Fibroblast of lung (primary cell): ENCODE measurements at regions not wholly inside any gene's neighbourhood (a gene's known extent, or its start where the extent isn't known, plus 50 kb on each side); places are given as distances from the start of the nearest gene placed in this dataset.

Source experiments
- DNase-seq, 2 donors: peaks; one replicate each; pipeline versions ENCODE4 v3.0.0 to v3.0.0-alpha.2; 2010; ENCODE audit warnings: low read depth in 2 of 2
- H2AFZ ChIP-seq: 2 replicates; pipeline ENCODE4 v1.5.1; 2012; ENCODE audit warnings: low read length, control low read depth, inconsistent platforms
- H3K27ac ChIP-seq: 2 replicates; pipeline ENCODE4 v1.5.1; 2011; ENCODE audit warnings: low read length, control low read depth; ENCODE audit not compliant: insufficient read depth
- H3K27me3 ChIP-seq: 2 replicates; pipeline ENCODE4 v1.5.1; 2011; ENCODE audit warnings: mild to moderate bottlenecking, low read length; ENCODE audit not compliant: control insufficient read depth, insufficient read depth
- H3K36me3 ChIP-seq: 2 replicates; pipeline ENCODE4 v1.5.1; 2011; ENCODE audit warnings: low read length; ENCODE audit not compliant: control insufficient read depth, insufficient read depth
- H3K4me1 ChIP-seq: 2 replicates; pipeline ENCODE4 v1.5.1; 2011; ENCODE audit warnings: low read length; ENCODE audit not compliant: control insufficient read depth, insufficient read depth; ENCODE audit errors: extremely low read depth
- H3K4me2 ChIP-seq: 2 replicates; pipeline ENCODE4 v1.5.1; 2011; ENCODE audit warnings: low read length, control low read depth; ENCODE audit not compliant: insufficient read depth; ENCODE audit errors: extremely low read depth
- H3K4me3 ChIP-seq, 4 experiments: fragments of 200-600 bp in 1 of 4; sonication (generic) in 1 of 4; replicated peaks in 1 of 4; 2 replicates each; pipeline ENCODE4 v1.5.1; 2011 to 2016; ENCODE audit warnings: low read length in 4 of 4, low read depth in 3 of 4, mild to moderate bottlenecking in 3 of 4, control low read depth in 2 of 4, inconsistent platforms in 1 of 4, mixed read lengths in 1 of 4; ENCODE audit not compliant: insufficient read depth in 1 of 4; ENCODE audit errors: control extremely low read depth in 1 of 4
- H3K79me2 ChIP-seq: 2 replicates; pipeline ENCODE4 v1.5.1; 2012; ENCODE audit warnings: mild to moderate bottlenecking, low read length, inconsistent platforms; ENCODE audit not compliant: control insufficient read depth, insufficient read depth
- H3K9ac ChIP-seq: 2 replicates; pipeline ENCODE4 v1.5.1; 2011; ENCODE audit warnings: mild to moderate bottlenecking, low read length, control low read depth; ENCODE audit not compliant: insufficient read depth
- H3K9me3 ChIP-seq: 2 replicates; pipeline ENCODE4 v1.5.1; 2012; ENCODE audit warnings: low read depth, low read length; ENCODE audit not compliant: control insufficient read depth, insufficient read depth
- H4K20me1 ChIP-seq: 2 replicates; pipeline ENCODE4 v1.5.1; 2011; ENCODE audit warnings: low read length; ENCODE audit not compliant: control insufficient read depth, insufficient read depth; ENCODE audit errors: extremely low read depth
- EZH2 ChIP-seq: IDR thresholded peaks from 2 replicates; pipeline ENCODE4 v1.5.1; 2012; ENCODE audit warnings: low read length, control low read depth, mild to moderate bottlenecking; ENCODE audit errors: missing control alignments
- TF ChIP-seq, protein P1 (sequence below), 2 donors: IDR thresholded peaks in 1 of 2; conservative IDR thresholded peaks in 1 of 2; 1 replicate in 1 of 2; 2 replicates in 1 of 2; pipeline ENCODE4 v1.5.1; 2011 to 2012; ENCODE audit warnings: low read length in 2 of 2, control low read depth in 1 of 2, inconsistent platforms in 1 of 2, low read depth in 1 of 2, mild to moderate bottlenecking in 1 of 2

DNA sequence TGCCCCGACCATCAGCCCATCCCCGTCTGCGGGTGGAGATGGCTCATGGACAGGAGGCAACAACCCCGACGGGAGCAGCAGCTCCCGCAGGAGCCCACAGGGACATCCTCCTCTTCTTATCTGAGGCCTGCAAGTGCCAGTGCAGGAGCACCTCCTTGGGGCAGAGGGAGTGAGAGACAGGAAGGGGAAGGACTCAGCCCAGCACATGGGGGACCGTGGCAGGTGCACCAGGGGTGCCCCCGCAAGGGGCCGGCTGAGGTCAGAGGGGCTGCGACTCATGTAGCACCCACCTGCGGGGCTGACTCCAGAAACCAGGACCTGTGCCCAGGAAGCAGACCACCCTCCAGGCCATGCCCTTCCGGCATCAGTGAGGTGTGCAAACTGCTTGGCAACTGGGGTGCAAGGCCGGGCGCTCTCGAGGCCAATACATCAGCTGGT, 259.8 kb upstream of the ADAMTS16 start:
- Histone ChIP-seq H3K27ac (no peak overlapping the region), H3K9ac (no peak overlapping the region), H3K4me1 (no peaks in the 10 kb centered on the region), H2AFZ (no peak overlapping the region), H3K9me3 (no peaks in the 10 kb centered on the region), H4K20me1 (no peaks in the 10 kb centered on the region), H3K79me2 (no peaks in the 10 kb centered on the region), H3K36me3 (no peaks in the 10 kb centered on the region), H3K4me3 (no peak overlapping the region), H3K27me3 (no peaks in the 10 kb centered on the region), H3K4me2 (no peak overlapping the region)
- no peak for DNase-seq
- TF ChIP-seq EZH2: no peak
- TF ChIP-seq, protein P1, sequence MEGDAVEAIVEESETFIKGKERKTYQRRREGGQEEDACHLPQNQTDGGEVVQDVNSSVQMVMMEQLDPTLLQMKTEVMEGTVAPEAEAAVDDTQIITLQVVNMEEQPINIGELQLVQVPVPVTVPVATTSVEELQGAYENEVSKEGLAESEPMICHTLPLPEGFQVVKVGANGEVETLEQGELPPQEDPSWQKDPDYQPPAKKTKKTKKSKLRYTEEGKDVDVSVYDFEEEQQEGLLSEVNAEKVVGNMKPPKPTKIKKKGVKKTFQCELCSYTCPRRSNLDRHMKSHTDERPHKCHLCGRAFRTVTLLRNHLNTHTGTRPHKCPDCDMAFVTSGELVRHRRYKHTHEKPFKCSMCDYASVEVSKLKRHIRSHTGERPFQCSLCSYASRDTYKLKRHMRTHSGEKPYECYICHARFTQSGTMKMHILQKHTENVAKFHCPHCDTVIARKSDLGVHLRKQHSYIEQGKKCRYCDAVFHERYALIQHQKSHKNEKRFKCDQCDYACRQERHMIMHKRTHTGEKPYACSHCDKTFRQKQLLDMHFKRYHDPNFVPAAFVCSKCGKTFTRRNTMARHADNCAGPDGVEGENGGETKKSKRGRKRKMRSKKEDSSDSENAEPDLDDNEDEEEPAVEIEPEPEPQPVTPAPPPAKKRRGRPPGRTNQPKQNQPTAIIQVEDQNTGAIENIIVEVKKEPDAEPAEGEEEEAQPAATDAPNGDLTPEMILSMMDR (conservative IDR thresholded peaks at IDR 0.05 in 1 of 2, IDR thresholded peaks at IDR 0.05 in 1 of 2; ENCODE audit: low read depth in 1 of 2, low read length in 2 of 2): no peak

DNA sequence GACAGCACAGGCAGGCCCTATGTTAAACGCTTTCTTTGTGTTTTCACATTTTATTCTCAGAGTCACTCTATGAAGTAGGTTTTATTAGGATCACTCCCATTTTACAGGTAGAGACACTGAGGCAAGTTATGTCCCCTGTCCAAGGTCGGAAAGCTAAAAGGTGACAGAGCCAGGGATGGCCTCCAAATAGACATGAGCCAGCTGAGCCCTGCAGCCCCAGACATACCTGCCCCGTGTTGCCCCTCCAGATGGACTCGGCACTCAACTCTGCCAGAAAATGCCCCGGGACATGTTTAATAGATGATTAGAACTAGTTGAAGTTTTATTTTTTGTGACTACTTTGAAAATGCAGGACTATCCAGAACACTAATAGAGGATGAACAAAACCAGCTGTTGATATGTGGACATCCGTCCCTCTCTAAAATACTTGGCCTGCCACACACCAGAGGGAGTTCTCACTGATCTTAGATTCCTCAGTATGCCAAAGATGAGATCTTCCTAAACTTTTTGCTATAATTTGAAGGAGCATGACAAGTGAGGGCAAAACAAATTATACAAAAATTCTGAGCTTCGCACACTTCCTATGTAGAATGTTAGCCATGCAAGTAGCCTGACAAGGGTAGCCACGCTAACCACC, 258.6 kb upstream of the ADAMTS16 start:
- Histone ChIP-seq H3K27me3 (no peaks in the 10 kb centered on the region), H2AFZ (no peak overlapping the region), H3K4me3 (no peak overlapping the region), H4K20me1 (no peaks in the 10 kb centered on the region), H3K4me1 (no peaks in the 10 kb centered on the region), H3K9me3 (no peaks in the 10 kb centered on the region), H3K9ac (no peak overlapping the region), H3K36me3 (no peaks in the 10 kb centered on the region), H3K27ac (no peak overlapping the region), H3K4me2 (no peak overlapping the region), H3K79me2 (no peaks in the 10 kb centered on the region)
- DNase-seq: no peak
- TF ChIP-seq, protein P1 (conservative IDR thresholded peaks at IDR 0.05 in 1 of 2, IDR thresholded peaks at IDR 0.05 in 1 of 2; ENCODE audit: low read depth in 1 of 2, low read length in 2 of 2): no peak
- no peak for TF ChIP-seq EZH2

DNA sequence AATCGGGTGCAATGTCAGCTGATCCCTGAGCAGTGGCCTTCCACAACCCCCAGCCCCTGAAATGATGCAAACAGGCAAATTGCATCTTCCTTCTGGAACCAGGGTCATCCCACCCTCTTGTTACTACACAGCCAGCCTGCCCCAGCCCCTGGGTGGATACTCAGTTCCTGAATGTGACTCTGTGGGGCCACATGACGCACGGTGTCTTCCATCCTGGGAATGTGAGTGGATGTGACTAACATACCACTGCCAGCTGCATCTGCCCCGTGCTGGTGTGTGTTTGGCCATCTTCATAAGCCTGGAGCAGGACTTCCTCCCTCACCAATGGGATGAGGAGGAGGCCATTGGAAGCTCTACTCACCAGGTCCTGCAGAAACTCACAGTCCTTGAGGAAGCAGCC, 257.9 kb upstream of the ADAMTS16 start:
- no peaks in the 10 kb centered on the region for H4K20me1 ChIP-seq
- TF ChIP-seq, protein P1 (conservative IDR thresholded peaks at IDR 0.05 in 1 of 2, IDR thresholded peaks at IDR 0.05 in 1 of 2; ENCODE audit: low read depth in 1 of 2, low read length in 2 of 2): no peak
- no peak for TF ChIP-seq EZH2
- H3K9me3 ChIP-seq: no peaks in the 10 kb centered on the region
- H3K4me3 ChIP-seq: no peak overlapping the region
- H3K4me2 ChIP-seq: no peak overlapping the region
- H3K36me3 ChIP-seq: no peaks in the 10 kb centered on the region
- no peaks in the 10 kb centered on the region for H3K27me3 ChIP-seq
- no peak overlapping the region for H3K9ac ChIP-seq
- H3K79me2 ChIP-seq: no peaks in the 10 kb centered on the region
- no peak overlapping the region for H3K27ac ChIP-seq
- no peaks in the 10 kb centered on the region for H3K4me1 ChIP-seq
- H2AFZ ChIP-seq: no peak overlapping the region
- no peak for DNase-seq
